Esophagus squamous epithelium (tissue), 4 donors: ENCODE measurements at regions not wholly inside any gene's neighbourhood (a gene's known extent, or its start where the extent isn't known, plus 50 kb on each side); places are given as distances from the start of the nearest gene placed in this dataset.

Source experiments
- CTCF ChIP-seq, 6 experiments: fragments of 450-650 bp in 4 of 6; fragments of 200-600 bp in 2 of 6; sonication (generic) in 2 of 6; IDR thresholded peaks; one replicate each; pipeline ENCODE4 v1.5.1; 2016 to 2019; ENCODE audit warnings: antibody characterized with exemption in 6 of 6, mild to moderate bottlenecking in 4 of 6, moderate library complexity in 4 of 6
- POLR2A ChIP-seq, 4 donors: fragments of 450-650 bp; IDR thresholded peaks; one replicate each; pipeline ENCODE4 v1.6.1; 2017; ENCODE audit warnings: antibody characterized with exemption in 4 of 4, mild to moderate bottlenecking in 4 of 4, moderate library complexity in 3 of 4

GRCh38 chr14:42814817-42815216, 1208.1 kb downstream of the LRFN5 start:
- TF ChIP-seq CTCF (IDR thresholded peaks at IDR 0.05) (no peak), POLR2A (IDR thresholded peaks at IDR 0.05) (no peak)
